Transverse colon (tissue), 4 donors: ENCODE measurements at regions not wholly inside any gene's neighbourhood (a gene's known extent, or its start where the extent isn't known, plus 50 kb on each side); places are given as distances from the start of the nearest gene placed in this dataset.

ENCODE experiments used
- DNase-seq: peaks from one replicate; pipeline ENCODE4 v3.0.0-alpha.2; 2019
- H3K27ac ChIP-seq, 4 donors: fragments of 200-600 bp; sonication (generic); 2 replicates each; pipeline ENCODE4 v1.5.1; 2016 to 2018; ENCODE audit warnings: inconsistent platforms in 4 of 4
- H3K27me3 ChIP-seq: fragments of 200-600 bp; sonication (generic); 2 replicates; pipeline ENCODE4 v1.5.1; 2017; ENCODE audit warnings: inconsistent platforms
- H3K36me3 ChIP-seq, 4 donors: fragments of 200-600 bp; sonication (generic); 2 replicates each; pipeline ENCODE4 v1.5.1; 2017 to 2019; ENCODE audit warnings: inconsistent platforms in 4 of 4
- H3K4me1 ChIP-seq, 4 donors: fragments of 200-600 bp; sonication (generic); 2 replicates each; pipeline ENCODE4 v1.5.1; 2017 to 2020; ENCODE audit warnings: inconsistent platforms in 4 of 4
- H3K4me3 ChIP-seq, 4 donors: fragments of 200-600 bp; sonication (generic); 1 replicate in 1 of 4; 2 replicates in 3 of 4; pipeline versions ENCODE4 v1.5.1 to v1.6.1; 2017 to 2019; ENCODE audit warnings: inconsistent platforms in 4 of 4
- H3K9me3 ChIP-seq, 2 donors: fragments of 200-600 bp; sonication (generic); 2 replicates each; pipeline ENCODE4 v1.5.1; 2017 to 2019; ENCODE audit warnings: inconsistent platforms in 2 of 2
- EP300 ChIP-seq: sonication (generic); formaldehyde crosslinking; IDR thresholded peaks from one replicate; pipeline ENCODE4 v1.6.1; 2017; ENCODE audit warnings: antibody characterized with exemption, low read depth
- POLR2A ChIP-seq: fragments of 450-650 bp; IDR thresholded peaks from one replicate; pipeline ENCODE4 v1.6.1; 2016; ENCODE audit warnings: antibody characterized with exemption, mild to moderate bottlenecking, moderate library complexity
- POLR2AphosphoS5 ChIP-seq, 3 donors: sonication (generic); formaldehyde crosslinking; IDR thresholded peaks; one replicate each; pipeline ENCODE4 v1.6.1; 2016; ENCODE audit warnings: antibody characterized with exemption in 3 of 3
- WGBS, 2 donors: methylation state at CpG; one replicate each; pipeline ENCODE4 v1.1.5; 2018; ENCODE audit warnings: low coverage in 1 of 2; 5-methylcytosine and 5-hydroxymethylcytosine counted together
- in situ Hi-C, 4 donors: fragments of 200-750 bp; cut with MboI; loops; one replicate each; pipeline versions ENCODE4 v1.15.0 to v1.15.1; 2017; ENCODE audit warnings: low sequenced_read_pairs in 3 of 4, low pct_ligation_motif_present in 1 of 4, low pct_unique_long_range_greater_than_20kb in 1 of 4
- intact Hi-C: fragments of 100-400 bp; cut with DNase I; formaldehyde crosslinking; loops from one replicate; pipeline ENCODE4 v1.15.1; 2023; ENCODE audit warnings: low total_unique reads
- TF ChIP-seq, protein P1 (sequence below), 5 experiments: fragments of 200-600 bp in 3 of 5; fragments of 450-650 bp in 2 of 5; sonication (generic) in 3 of 5; IDR thresholded peaks; 1 replicate in 2 of 5; 2 replicates in 3 of 5; pipeline ENCODE4 v1.5.1; 2016 to 2017; ENCODE audit warnings: antibody characterized with exemption in 5 of 5, inconsistent platforms in 3 of 5, mild to moderate bottlenecking in 2 of 5, moderate library complexity in 1 of 5

DNA sequence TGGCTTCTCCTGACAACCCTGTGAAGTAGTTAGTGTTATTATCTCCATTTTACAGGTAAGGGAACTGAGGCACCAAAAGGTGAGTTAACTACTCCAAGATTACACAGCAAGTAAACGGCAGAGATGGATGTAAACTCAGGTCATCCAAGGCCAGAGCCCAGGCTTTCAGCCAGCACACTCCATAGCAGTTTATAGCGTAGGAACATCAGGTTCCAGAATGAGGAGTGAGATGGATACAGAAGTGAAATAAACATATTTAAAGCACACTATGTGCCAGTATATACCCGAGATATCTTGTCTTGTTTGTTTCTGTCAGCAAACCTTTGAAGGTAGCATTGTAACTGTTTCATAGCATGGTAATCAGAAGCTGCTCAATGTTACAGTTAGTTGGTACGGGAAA is 279.0 kb downstream of the OXSM start:
- no peak overlapping the region for H3K4me3 ChIP-seq
- in situ Hi-C loops: no loop called here
- DNase-seq: peak; percentile 14
- intact Hi-C loops: no loop called here
- no peaks in the 10 kb centered on the region for H3K4me1 ChIP-seq
- H3K36me3 ChIP-seq: no peaks in the 10 kb centered on the region
- H3K27me3 ChIP-seq: no peaks in the 10 kb centered on the region
- peak in 1 of 3 donors; percentile 54 for TF ChIP-seq POLR2AphosphoS5 (IDR thresholded peaks at IDR 0.05)
- no peak for TF ChIP-seq POLR2A
- peak; percentile 96 for TF ChIP-seq EP300
- 56 to 65% methylated on average over 4 of the region's 4 CpGs for WGBS, 2 donors
- H3K27ac ChIP-seq: peak overlapping the region in 3 of 4 donors; percentile 0 to 43 (median 4)
- no peaks in the 10 kb centered on the region for H3K9me3 ChIP-seq

DNA sequence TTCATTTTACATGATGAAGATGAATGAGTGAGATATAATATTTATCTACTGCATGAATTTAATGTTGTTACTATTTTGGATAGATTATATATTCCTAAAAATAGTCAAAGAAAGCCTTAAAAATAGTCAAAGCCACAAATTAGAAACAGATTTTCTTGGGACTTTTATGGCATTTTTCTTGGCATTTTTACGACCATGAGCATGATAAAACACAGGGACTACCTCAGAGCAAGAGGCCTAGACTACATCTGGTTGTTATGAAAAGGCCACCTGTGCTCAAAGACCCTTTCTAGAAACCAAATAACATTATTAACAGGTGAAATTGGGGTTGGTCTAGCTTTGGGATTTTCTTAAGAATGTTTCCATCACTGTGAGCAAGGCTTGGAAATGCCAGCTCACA is 281.0 kb downstream of the OXSM start:
- Histone ChIP-seq H3K27me3 (no peaks in the 10 kb centered on the region), H3K9me3 (no peaks in the 10 kb centered on the region), H3K36me3 (no peaks in the 10 kb centered on the region), H3K4me3 (no peak overlapping the region), H3K27ac (peak overlapping the region in 1 of 4 donors; percentile 23), H3K4me1 (no peaks in the 10 kb centered on the region)
- in situ Hi-C loops: no loop called here
- intact Hi-C loops: no loop called here
- DNase-seq: no peak
- TF ChIP-seq POLR2AphosphoS5 (IDR thresholded peaks at IDR 0.05): no peak
- TF ChIP-seq POLR2A: no peak
- TF ChIP-seq, protein P1, sequence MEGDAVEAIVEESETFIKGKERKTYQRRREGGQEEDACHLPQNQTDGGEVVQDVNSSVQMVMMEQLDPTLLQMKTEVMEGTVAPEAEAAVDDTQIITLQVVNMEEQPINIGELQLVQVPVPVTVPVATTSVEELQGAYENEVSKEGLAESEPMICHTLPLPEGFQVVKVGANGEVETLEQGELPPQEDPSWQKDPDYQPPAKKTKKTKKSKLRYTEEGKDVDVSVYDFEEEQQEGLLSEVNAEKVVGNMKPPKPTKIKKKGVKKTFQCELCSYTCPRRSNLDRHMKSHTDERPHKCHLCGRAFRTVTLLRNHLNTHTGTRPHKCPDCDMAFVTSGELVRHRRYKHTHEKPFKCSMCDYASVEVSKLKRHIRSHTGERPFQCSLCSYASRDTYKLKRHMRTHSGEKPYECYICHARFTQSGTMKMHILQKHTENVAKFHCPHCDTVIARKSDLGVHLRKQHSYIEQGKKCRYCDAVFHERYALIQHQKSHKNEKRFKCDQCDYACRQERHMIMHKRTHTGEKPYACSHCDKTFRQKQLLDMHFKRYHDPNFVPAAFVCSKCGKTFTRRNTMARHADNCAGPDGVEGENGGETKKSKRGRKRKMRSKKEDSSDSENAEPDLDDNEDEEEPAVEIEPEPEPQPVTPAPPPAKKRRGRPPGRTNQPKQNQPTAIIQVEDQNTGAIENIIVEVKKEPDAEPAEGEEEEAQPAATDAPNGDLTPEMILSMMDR (IDR thresholded peaks at IDR 0.05): no peak
- TF ChIP-seq EP300: no peak
- 50 to 60% methylated on average over 1 of the region's 1 CpG for WGBS, 2 donors

DNA sequence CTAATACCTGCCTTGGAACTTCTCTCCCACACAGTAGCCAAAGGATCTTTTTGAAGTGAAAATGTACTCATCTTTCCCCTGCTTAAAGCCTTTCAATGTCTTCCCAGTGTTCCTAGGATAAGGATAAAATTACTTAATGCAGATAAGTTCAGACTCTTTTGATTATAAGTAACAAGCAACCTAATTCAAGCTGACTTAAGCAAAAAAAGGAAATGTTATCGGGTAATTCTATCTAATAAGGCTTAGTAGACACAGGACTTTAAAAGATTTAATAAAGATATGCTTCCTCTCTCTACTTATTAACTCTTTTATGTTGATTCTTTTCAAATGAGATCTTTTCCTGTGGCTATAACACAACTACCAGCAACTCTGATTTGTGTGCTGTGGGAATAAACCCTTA is 284.2 kb downstream of the OXSM start:
- DNase-seq: no peak
- in situ Hi-C loops (no loop called here), intact Hi-C loops (no loop called here)
- TF ChIP-seq, protein P1 (IDR thresholded peaks at IDR 0.05): no peak
- no peak for TF ChIP-seq POLR2A
- no peak for TF ChIP-seq POLR2AphosphoS5 (IDR thresholded peaks at IDR 0.05)
- TF ChIP-seq EP300: no peak
- Histone ChIP-seq H3K9me3 (no peaks in the 10 kb centered on the region), H3K36me3 (no peaks in the 10 kb centered on the region), H3K4me3 (no peak overlapping the region), H3K4me1 (no peaks in the 10 kb centered on the region), H3K27me3 (no peaks in the 10 kb centered on the region), H3K27ac (no peak overlapping the region)
- 75 to 89% methylated on average over 1 of the region's 1 CpG for WGBS, 2 donors

DNA sequence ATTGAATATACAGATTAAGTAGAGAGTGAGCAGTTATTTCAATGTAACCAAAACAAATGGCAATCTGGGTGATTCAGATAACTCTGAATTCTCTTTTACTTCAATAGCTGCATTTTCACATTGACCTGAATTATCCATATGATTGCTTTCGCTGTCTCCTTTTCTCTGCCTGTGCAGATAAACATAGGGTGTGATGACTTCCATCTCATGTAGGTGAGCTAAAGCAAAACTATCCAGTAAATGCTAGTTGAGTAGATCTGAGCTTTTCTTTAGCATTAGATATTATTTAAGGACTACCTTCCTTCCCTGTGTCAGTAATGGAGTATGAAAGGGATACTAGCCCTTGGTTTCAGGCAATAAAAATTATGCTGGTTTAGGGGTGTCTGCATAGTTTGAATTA is 288.6 kb downstream of the OXSM start:
- intact Hi-C loops (no loop called here), in situ Hi-C loops (no loop called here)
- H3K27me3 ChIP-seq: no peaks in the 10 kb centered on the region
- TF ChIP-seq POLR2A (no peak), EP300 (no peak), POLR2AphosphoS5 (IDR thresholded peaks at IDR 0.05) (no peak)
- TF ChIP-seq, protein P1 (IDR thresholded peaks at IDR 0.05): no peak
- no peaks in the 10 kb centered on the region for H3K36me3 ChIP-seq
- 86 to 92% methylated on average over 1 of the region's 1 CpG for WGBS, 2 donors
- no peak overlapping the region for H3K4me3 ChIP-seq
- H3K27ac ChIP-seq: no peak overlapping the region
- no peak for DNase-seq
- no peaks in the 10 kb centered on the region for H3K9me3 ChIP-seq
- H3K4me1 ChIP-seq: no peaks in the 10 kb centered on the region

DNA sequence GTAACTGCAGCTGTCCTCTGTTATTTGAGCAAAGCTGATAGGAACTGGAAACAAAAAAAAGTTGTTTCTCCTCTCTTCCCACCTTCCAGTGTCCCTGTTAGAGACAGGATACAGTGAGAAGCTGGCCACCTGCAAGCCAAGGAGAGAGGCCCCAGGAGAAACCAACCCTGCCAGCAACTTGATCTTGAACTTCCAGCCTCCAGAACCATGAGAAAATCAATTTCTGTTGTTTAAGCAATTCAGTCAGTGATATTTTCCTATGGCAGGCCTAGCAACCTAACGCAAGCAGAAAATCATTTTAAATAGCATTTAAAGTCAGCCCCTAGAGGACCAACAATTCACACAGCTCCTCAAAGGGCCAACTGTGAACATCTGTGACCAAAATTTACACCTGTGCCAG is 291.3 kb downstream of the OXSM start:
- intact Hi-C loops: no loop called here

More for the DNA sequence above, 291.3 kb downstream of the OXSM start:
- no peaks in the 10 kb centered on the region for H3K27me3 ChIP-seq
- DNase-seq: no peak
- WGBS, 2 donors: 96 to 100% methylated on average over 1 of the region's 1 CpG
- H3K4me3 ChIP-seq: no peak overlapping the region
- no peaks in the 10 kb centered on the region for H3K4me1 ChIP-seq
- no peaks in the 10 kb centered on the region for H3K9me3 ChIP-seq
- TF ChIP-seq, protein P1 (IDR thresholded peaks at IDR 0.05): no peak
- TF ChIP-seq POLR2AphosphoS5 (IDR thresholded peaks at IDR 0.05) (no peak), POLR2A (no peak), EP300 (no peak)
- in situ Hi-C loops: no loop called here
- no peaks in the 10 kb centered on the region for H3K36me3 ChIP-seq
- H3K27ac ChIP-seq: no peak overlapping the region
